D721Med (cell line): ENCODE measurements at regions not wholly inside any gene's neighbourhood (a gene's known extent, or its start where the extent isn't known, plus 50 kb on each side); places are given as distances from the start of the nearest gene placed in this dataset.
A peak's percentile ranks its signal among the peaks of the same experiment; 100 is the strongest.

Source experiments
- DNase-seq: peaks from one replicate; pipeline ENCODE4 v3.0.0; 2011; ENCODE audit warnings: low spot score; ENCODE audit not compliant: insufficient read length
- FAIRE-seq: peaks from 2 replicates; lab custom pipeline; 2011; peaks lifted over from hg19 to GRCh38; lab: Jason Lieb, UNC
- CTCF ChIP-seq: IDR thresholded peaks from 2 replicates; pipeline ENCODE4 v1.5.1; 2012; ENCODE audit warnings: mild to moderate bottlenecking, control low read depth; ENCODE audit not compliant: insufficient read depth; ENCODE audit errors: missing control alignments

GRCh38 chr5:161078793-161079192, 226.8 kb upstream of the ATP10B start:
- FAIRE-seq (no peak), DNase-seq (no peak)
- TF ChIP-seq CTCF, result no peak

GRCh38 chr5:161077936-161078545, 226.0 kb upstream of the ATP10B start:
- FAIRE-seq (no peak), DNase-seq (no peak)
- TF ChIP-seq CTCF, result no peak

- FAIRE-seq (no peak), DNase-seq (no peak)
- TF ChIP-seq CTCF, result no peak
These were observed 225.5 kb upstream of the ATP10B start for GRCh38 chr5:161077496-161077895.

- no peak for FAIRE-seq
- no peak for TF ChIP-seq CTCF
- no peak for DNase-seq
These were observed 212.8 kb upstream of the ATP10B start for GRCh38 chr5:161064781-161065180.

GRCh38 chr5:161064297-161064696, 212.3 kb upstream of the ATP10B start:
- no peak for FAIRE-seq

GRCh38 chr5:161058781-161059180, 206.8 kb upstream of the ATP10B start:
- DNase-seq, result no peak
- no peak for FAIRE-seq
- TF ChIP-seq CTCF, result no peak

More at GRCh38 chr5:161064297-161064696, 212.3 kb upstream of the ATP10B start:
- DNase-seq, result no peak
- TF ChIP-seq CTCF, result no peak

GRCh38 chr5:161051920-161052500, 200.0 kb upstream of the ATP10B start:
- TF ChIP-seq CTCF, result no peak
- DNase-seq (no peak), FAIRE-seq (peak; percentile 6)
